DND-41 (cell line): ENCODE measurements at regions not wholly inside any gene's neighbourhood (a gene's known extent, or its start where the extent isn't known, plus 50 kb on each side); places are given as distances from the start of the nearest gene placed in this dataset.

Experiments used
- ATAC-seq: fragments of 200-7000 bp; cut with Tn5 transposase; 3 replicates; pipeline ENCODE4 v1.9.1; 2021; ENCODE audit warnings: low read depth; ENCODE audit not compliant: insufficient read depth
- DNase-seq: peaks from one replicate; pipeline ENCODE4 v3.0.0-alpha.2; 2020
- H2AFZ ChIP-seq: 2 replicates; pipeline ENCODE4 v1.6.0; 2012; ENCODE audit warnings: low read depth, low read length
- H3K27ac ChIP-seq: 2 replicates; pipeline ENCODE4 v1.5.1; 2012; ENCODE audit warnings: low read length, inconsistent platforms
- H3K27me3 ChIP-seq: fragments of 200-600 bp; sonication (generic); 2 replicates; pipeline ENCODE4 v1.6.0; 2012; ENCODE audit warnings: low read length, mild to moderate bottlenecking, inconsistent platforms; ENCODE audit not compliant: insufficient read depth, poor library complexity
- H3K36me3 ChIP-seq: 2 replicates; pipeline ENCODE4 v1.5.1; 2012; ENCODE audit warnings: low read length, inconsistent platforms; ENCODE audit not compliant: insufficient read depth
- H3K4me1 ChIP-seq: 2 replicates; pipeline ENCODE4 v1.5.1; 2012; ENCODE audit warnings: mild to moderate bottlenecking, low read length; ENCODE audit not compliant: insufficient read depth
- H3K4me2 ChIP-seq: 2 replicates; pipeline ENCODE4 v1.6.0; 2012; ENCODE audit warnings: mild to moderate bottlenecking, moderate library complexity, low read length, inconsistent platforms; ENCODE audit not compliant: insufficient read depth
- H3K4me3 ChIP-seq, 2 experiments: fragments of 200-600 bp in 1 of 2; shearing (Covaris generic) in 1 of 2; 2 replicates each; pipeline ENCODE4 v1.5.1; 2012 to 2016; ENCODE audit warnings: inconsistent platforms in 2 of 2, low read length in 2 of 2, mild to moderate bottlenecking in 2 of 2, low read depth in 1 of 2, moderate library complexity in 1 of 2
- H3K79me2 ChIP-seq: 2 replicates; pipeline ENCODE4 v1.6.0; 2012; ENCODE audit warnings: low read length, inconsistent platforms; ENCODE audit not compliant: insufficient read depth
- H3K9ac ChIP-seq: 2 replicates; pipeline ENCODE4 v1.6.0; 2012; ENCODE audit warnings: low read depth, mild to moderate bottlenecking, inconsistent platforms, low read length, moderate library complexity
- H3K9me3 ChIP-seq: 2 replicates; pipeline ENCODE4 v1.5.1; 2012; ENCODE audit warnings: low read length, moderate library complexity, mild to moderate bottlenecking, inconsistent platforms; ENCODE audit not compliant: insufficient read depth, severe bottlenecking
- H4K20me1 ChIP-seq: 2 replicates; pipeline ENCODE4 v1.6.0; 2012; ENCODE audit warnings: low read length; ENCODE audit not compliant: insufficient read depth
- CTCF ChIP-seq: IDR thresholded peaks from 2 replicates; pipeline ENCODE4 v1.5.1; 2012; ENCODE audit warnings: borderline replicate concordance, low read length, moderate library complexity, mild to moderate bottlenecking; ENCODE audit not compliant: poor library complexity, severe bottlenecking; ENCODE audit errors: extremely low read depth
- EZH2 ChIP-seq: IDR thresholded peaks from 3 replicates; pipeline ENCODE4 v1.6.1; 2012; ENCODE audit warnings: borderline replicate concordance, low read depth, mild to moderate bottlenecking, moderate library complexity, low read length, inconsistent platforms; ENCODE audit not compliant: severe bottlenecking

DNA sequence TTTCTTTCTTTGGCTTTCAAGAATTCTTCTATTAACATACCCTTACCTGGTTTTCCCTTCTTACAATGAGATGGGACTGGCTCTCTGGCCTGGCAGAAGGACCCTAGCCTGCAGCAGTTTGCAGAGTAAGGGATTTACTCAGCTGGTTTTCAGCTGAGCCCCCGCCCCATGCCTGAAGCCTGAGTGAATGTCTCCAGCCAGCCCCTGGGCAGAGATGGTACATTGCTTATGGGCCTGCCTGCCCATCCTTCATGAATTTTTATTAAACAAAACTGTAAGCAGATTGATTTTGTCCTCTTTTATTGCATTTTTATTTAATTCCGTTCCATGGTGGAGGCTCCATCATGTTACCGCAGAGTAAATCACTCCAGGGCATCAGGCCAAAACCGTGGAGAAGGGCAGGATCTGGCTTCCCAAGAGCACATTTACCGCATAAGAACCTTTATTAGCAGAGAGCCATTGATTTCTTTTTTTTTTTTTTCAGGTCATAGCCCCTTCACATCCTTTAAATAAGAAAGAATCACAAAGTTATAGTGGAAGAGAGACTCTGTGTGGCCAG lies 316.2 kb downstream of the DHX35 start:
- H3K4me3 ChIP-seq, result no peak overlapping the region
- no peaks in the 10 kb centered on the region for H3K36me3 ChIP-seq
- no peak overlapping the region for H3K9ac ChIP-seq
- no peaks in the 10 kb centered on the region for H3K27me3 ChIP-seq
- peaks cover 4% of the 10 kb centered on the region for H3K9me3 ChIP-seq
- DNase-seq (no peak), ATAC-seq (no peak)
- H3K27ac ChIP-seq, result no peak overlapping the region
- no peak overlapping the region for H3K4me2 ChIP-seq
- TF ChIP-seq CTCF, result no peak
- TF ChIP-seq EZH2, result no peak
- H4K20me1 ChIP-seq, result no peaks in the 10 kb centered on the region
- H2AFZ ChIP-seq, result no peak overlapping the region
- no peaks in the 10 kb centered on the region for H3K4me1 ChIP-seq
- no peaks in the 10 kb centered on the region for H3K79me2 ChIP-seq

GRCh38 chr20:39277185-39277584 lies 315.0 kb downstream of the DHX35 start:
- Histone ChIP-seq H3K36me3 (no peaks in the 10 kb centered on the region), H3K4me2 (no peak overlapping the region), H3K4me3 (no peak overlapping the region), H3K27me3 (no peaks in the 10 kb centered on the region), H4K20me1 (no peaks in the 10 kb centered on the region), H3K79me2 (no peaks in the 10 kb centered on the region), H3K4me1 (no peaks in the 10 kb centered on the region), H2AFZ (no peak overlapping the region), H3K9me3 (peaks cover 4% of the 10 kb centered on the region), H3K9ac (no peak overlapping the region), H3K27ac (no peak overlapping the region)
- TF ChIP-seq EZH2, result no peak
- no peak for TF ChIP-seq CTCF
- ATAC-seq (no peak), DNase-seq (no peak)

DNA sequence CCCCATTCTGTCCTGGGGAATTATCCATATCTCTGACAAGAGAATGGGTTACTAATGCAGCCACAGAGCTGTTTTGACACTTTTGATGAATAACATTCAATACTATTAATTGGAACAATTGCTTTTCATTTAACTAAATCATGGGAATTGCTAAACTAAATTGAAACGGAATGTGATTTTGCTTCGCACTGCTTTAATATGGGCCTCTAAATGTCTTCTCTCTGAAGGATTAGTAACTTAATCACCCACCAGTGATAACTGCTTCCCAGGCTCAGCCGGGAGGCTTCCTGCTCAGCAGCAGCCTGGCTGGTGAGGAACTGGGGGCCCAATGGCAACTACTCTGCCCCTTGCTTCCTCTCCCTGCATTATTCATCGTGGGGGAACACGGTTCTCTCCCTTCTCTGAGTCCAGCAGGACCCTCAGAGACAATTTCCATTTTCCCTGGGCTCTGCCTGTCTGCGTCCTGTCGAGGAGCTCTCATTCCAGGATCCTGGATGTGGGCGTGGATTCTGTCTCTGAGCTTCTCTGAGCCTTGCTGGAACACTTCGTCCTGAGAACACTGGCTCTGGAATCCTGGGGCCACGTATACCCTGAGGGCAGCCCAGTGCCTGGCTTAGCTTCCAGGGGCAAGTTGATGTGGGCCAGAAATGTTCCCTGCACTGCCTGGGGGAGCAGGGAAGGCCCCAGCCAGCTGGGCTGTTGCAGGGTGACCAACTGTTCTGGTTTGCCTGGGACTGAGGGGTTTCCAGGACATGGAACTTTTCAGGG lies 308.9 kb downstream of the DHX35 start:
- Histone ChIP-seq H3K4me3 (no peak overlapping the region), H4K20me1 (no peaks in the 10 kb centered on the region), H3K36me3 (no peaks in the 10 kb centered on the region), H3K79me2 (no peaks in the 10 kb centered on the region), H2AFZ (no peak overlapping the region), H3K4me1 (peaks cover 24% of the 10 kb centered on the region), H3K9me3 (peaks cover 3% of the 10 kb centered on the region), H3K4me2 (no peak overlapping the region), H3K27me3 (no peaks in the 10 kb centered on the region), H3K9ac (no peak overlapping the region), H3K27ac (no peak overlapping the region)
- no peak for ATAC-seq
- DNase-seq, result no peak
- TF ChIP-seq EZH2, result no peak
- no peak for TF ChIP-seq CTCF
